GM12865 (cell line): ENCODE measurements at regions not wholly inside any gene's neighbourhood (a gene's known extent, or its start where the extent isn't known, plus 50 kb on each side); places are given as distances from the start of the nearest gene placed in this dataset.

Source experiments
- DNase-seq: peaks from one replicate; pipeline ENCODE4 v3.0.0; 2010; ENCODE audit warnings: low read depth
- H3K4me3 ChIP-seq: 2 replicates; pipeline ENCODE4 v1.5.1; 2011; ENCODE audit warnings: mild to moderate bottlenecking, low read depth, low read length, control low read depth
- TF ChIP-seq, protein P1 (sequence below): IDR thresholded peaks from 2 replicates; pipeline ENCODE4 v1.5.1; 2011; ENCODE audit warnings: low read length, control low read depth, low read depth, inconsistent platforms; ENCODE audit not compliant: insufficient read depth; ENCODE audit errors: missing control alignments

- TF ChIP-seq, protein P1, sequence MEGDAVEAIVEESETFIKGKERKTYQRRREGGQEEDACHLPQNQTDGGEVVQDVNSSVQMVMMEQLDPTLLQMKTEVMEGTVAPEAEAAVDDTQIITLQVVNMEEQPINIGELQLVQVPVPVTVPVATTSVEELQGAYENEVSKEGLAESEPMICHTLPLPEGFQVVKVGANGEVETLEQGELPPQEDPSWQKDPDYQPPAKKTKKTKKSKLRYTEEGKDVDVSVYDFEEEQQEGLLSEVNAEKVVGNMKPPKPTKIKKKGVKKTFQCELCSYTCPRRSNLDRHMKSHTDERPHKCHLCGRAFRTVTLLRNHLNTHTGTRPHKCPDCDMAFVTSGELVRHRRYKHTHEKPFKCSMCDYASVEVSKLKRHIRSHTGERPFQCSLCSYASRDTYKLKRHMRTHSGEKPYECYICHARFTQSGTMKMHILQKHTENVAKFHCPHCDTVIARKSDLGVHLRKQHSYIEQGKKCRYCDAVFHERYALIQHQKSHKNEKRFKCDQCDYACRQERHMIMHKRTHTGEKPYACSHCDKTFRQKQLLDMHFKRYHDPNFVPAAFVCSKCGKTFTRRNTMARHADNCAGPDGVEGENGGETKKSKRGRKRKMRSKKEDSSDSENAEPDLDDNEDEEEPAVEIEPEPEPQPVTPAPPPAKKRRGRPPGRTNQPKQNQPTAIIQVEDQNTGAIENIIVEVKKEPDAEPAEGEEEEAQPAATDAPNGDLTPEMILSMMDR = no peak
- no peak for DNase-seq
Observed at GRCh38 chr22:48256041-48256739, 1493.7 kb downstream of the TBC1D22A start.

GRCh38 chr22:48254311-48254873 lies 1491.9 kb downstream of the TBC1D22A start:
- DNase-seq = no peak
- TF ChIP-seq, protein P1 = no peak
- H3K4me3 ChIP-seq = no peak overlapping the region

More at GRCh38 chr22:48256041-48256739, 1493.7 kb downstream of the TBC1D22A start:
- no peak overlapping the region for H3K4me3 ChIP-seq

- TF ChIP-seq, protein P1 = no peak
- DNase-seq = no peak
- no peak overlapping the region for H3K4me3 ChIP-seq
Observed at GRCh38 chr22:48253573-48253972, 1491.1 kb downstream of the TBC1D22A start.

DNA sequence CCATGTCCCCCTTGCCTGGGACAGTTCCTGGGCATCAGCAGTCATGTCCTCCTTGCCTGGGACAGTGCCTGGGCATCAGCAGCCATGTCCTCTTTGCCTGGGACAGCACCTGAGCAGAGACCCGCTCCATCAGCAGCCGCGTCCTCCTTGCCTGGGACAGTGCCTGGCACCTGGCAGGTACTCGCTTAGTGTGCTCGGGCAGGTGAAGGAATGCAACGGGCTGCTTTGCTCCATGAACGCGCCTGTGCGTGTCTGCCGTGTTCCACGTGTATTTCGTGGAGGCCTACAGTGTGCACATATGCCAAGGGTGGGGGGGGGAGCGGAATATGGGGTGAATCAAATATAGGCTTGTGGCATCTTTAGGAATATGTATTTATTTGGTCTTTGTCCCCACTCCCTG lies 1490.7 kb downstream of the TBC1D22A start:
- no peak overlapping the region for H3K4me3 ChIP-seq
- TF ChIP-seq, protein P1 = no peak
- no peak for DNase-seq

DNA sequence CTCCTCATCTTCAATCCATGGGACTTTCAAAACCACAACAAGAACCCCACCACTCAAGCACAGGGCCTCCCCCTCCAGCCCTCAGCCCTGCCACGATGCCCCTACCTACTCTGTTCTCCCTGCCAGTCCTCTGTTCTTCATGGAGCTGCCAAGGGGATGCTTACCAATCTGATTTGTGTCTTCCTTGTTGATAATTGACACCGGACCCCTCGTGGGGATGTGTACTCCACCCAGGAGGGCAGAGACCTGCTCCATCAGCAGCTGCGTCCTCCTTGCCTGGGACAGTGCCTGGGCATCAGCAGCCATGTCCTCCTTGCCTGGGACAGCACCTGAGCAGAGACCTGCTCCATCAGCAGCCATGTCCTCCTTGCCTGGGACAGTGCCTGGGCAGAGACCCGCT lies 1489.2 kb downstream of the TBC1D22A start:
- no peak overlapping the region for H3K4me3 ChIP-seq
- no peak for DNase-seq
- TF ChIP-seq, protein P1 = no peak

DNA sequence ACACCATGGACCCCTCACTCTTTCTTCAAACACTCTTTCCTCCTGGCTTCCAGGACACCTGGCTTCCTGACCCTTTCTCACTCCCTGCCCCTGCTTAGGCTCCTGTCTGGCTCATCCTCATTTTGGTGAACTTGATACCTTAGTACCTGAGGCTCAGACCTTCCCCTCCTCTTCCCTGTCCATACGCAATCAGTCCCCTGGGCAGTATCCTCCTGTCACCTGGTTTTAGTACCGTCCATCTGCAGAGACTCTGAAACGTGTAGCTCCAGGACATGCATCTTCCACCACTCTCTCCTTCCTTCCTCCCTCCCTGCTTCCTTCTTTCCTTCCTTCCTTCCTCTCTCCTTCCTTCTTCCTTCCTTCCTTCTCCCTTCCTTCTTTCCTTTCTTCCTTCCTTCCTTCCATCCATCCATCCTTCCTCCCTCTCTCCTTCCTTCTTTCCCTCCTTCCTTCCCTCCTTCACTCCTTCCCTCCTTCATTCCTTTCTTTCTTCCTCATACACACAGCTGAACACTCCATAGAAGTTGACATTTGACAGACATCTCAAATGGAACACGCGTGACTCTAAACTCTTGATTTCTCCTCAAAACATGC lies 1488.6 kb downstream of the TBC1D22A start:
- no peak for DNase-seq
- H3K4me3 ChIP-seq = no peak overlapping the region
- TF ChIP-seq, protein P1 = no peak
